Kidney (tissue), 13 donors: ENCODE measurements at regions not wholly inside any gene's neighbourhood (a gene's known extent, or its start where the extent isn't known, plus 50 kb on each side); places are given as distances from the start of the nearest gene placed in this dataset.
"Not testable (repeated sequence)": the region's sequence is repeated elsewhere in the genome, so short reads cannot be mapped to it uniquely, and the experiment has no call there.

Experiments used
- DNase-seq, 5 donors: peaks; one replicate each; pipeline ENCODE4 v3.0.0-alpha.2; 2013 to 2020
- FAIRE-seq: peaks from 2 replicates; lab custom pipeline; 2012; peaks lifted over from hg19 to GRCh38; lab: Jason Lieb, UNC
- H3K27ac ChIP-seq, 2 donors: one replicate each; pipeline ENCODE4 v1.7.0; 2013; ENCODE audit warnings: low read depth in 2 of 2, low read length in 2 of 2, inconsistent platforms in 1 of 2
- H3K27me3 ChIP-seq: one replicate; pipeline ENCODE4 v1.7.1; 2013; ENCODE audit warnings: low read length, inconsistent platforms; ENCODE audit not compliant: control insufficient read depth, insufficient read depth
- H3K36me3 ChIP-seq, 3 donors: one replicate each; pipeline versions ENCODE4 v1.7.0 to v1.7.1; 2013; ENCODE audit warnings: low read length in 3 of 3, control low read depth in 1 of 3, inconsistent platforms in 1 of 3; ENCODE audit not compliant: insufficient read depth in 3 of 3, control insufficient read depth in 2 of 3
- H3K4me1 ChIP-seq, 3 donors: one replicate each; pipeline versions ENCODE4 v1.7.0 to v1.7.1; 2013; ENCODE audit warnings: low read length in 3 of 3, inconsistent platforms in 1 of 3, low read depth in 1 of 3; ENCODE audit not compliant: control insufficient read depth in 2 of 3, insufficient read depth in 2 of 3
- H3K4me3 ChIP-seq, 3 donors: one replicate each; pipeline versions ENCODE4 v1.7.0 to v1.8.1; 2013; ENCODE audit warnings: low read length in 3 of 3, control low read depth in 1 of 3, inconsistent platforms in 1 of 3
- H3K9ac ChIP-seq, 3 donors: one replicate each; pipeline versions ENCODE4 v1.7.0 to v1.7.1; 2013; ENCODE audit warnings: low read length in 3 of 3, control low read depth in 1 of 3, inconsistent platforms in 1 of 3
- H3K9me3 ChIP-seq, 3 donors: one replicate each; pipeline versions ENCODE4 v1.7.0 to v1.7.1; 2013; ENCODE audit warnings: low read length in 3 of 3, control low read depth in 1 of 3, inconsistent platforms in 1 of 3; ENCODE audit not compliant: control insufficient read depth in 2 of 3, insufficient read depth in 1 of 3
- intact Hi-C: fragments of 100-400 bp; cut with DNase I; formaldehyde crosslinking; loops from one replicate; pipeline ENCODE4 v1.11.1; 2022
- TF ChIP-seq, protein P1 (sequence below): IDR thresholded peaks from 3 replicates; pipeline ENCODE4 v1.5.1; 2012; ENCODE audit warnings: mild to moderate bottlenecking, moderate library complexity, borderline replicate concordance; ENCODE audit not compliant: insufficient read depth; ENCODE audit errors: extremely low read depth
- donor health status: control.
- donor health status: control.
- donor health status: control.
- donor health status: control.
- donor health status: control.
- donor health status: DM: yes; HTN: yes; CAD: no.
- donor health status: Normal renal cell carcinoma (clear cell type).

GRCh38 chr18:78797499-78797898 lies 182.1 kb upstream of the SALL3 start:
- Histone ChIP-seq H3K9me3 (no peaks in the 10 kb centered on the region), H3K27ac (no peak overlapping the region), H3K4me1 (no peaks in the 10 kb centered on the region), H3K9ac (no peak overlapping the region), H3K27me3 (no peaks in the 10 kb centered on the region), H3K4me3 (no peak overlapping the region), H3K36me3 (no peaks in the 10 kb centered on the region)
- FAIRE-seq (no peak), DNase-seq (no peak)
- intact Hi-C loops, result no loop called here
- TF ChIP-seq, protein P1, sequence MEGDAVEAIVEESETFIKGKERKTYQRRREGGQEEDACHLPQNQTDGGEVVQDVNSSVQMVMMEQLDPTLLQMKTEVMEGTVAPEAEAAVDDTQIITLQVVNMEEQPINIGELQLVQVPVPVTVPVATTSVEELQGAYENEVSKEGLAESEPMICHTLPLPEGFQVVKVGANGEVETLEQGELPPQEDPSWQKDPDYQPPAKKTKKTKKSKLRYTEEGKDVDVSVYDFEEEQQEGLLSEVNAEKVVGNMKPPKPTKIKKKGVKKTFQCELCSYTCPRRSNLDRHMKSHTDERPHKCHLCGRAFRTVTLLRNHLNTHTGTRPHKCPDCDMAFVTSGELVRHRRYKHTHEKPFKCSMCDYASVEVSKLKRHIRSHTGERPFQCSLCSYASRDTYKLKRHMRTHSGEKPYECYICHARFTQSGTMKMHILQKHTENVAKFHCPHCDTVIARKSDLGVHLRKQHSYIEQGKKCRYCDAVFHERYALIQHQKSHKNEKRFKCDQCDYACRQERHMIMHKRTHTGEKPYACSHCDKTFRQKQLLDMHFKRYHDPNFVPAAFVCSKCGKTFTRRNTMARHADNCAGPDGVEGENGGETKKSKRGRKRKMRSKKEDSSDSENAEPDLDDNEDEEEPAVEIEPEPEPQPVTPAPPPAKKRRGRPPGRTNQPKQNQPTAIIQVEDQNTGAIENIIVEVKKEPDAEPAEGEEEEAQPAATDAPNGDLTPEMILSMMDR, result no peak

DNA sequence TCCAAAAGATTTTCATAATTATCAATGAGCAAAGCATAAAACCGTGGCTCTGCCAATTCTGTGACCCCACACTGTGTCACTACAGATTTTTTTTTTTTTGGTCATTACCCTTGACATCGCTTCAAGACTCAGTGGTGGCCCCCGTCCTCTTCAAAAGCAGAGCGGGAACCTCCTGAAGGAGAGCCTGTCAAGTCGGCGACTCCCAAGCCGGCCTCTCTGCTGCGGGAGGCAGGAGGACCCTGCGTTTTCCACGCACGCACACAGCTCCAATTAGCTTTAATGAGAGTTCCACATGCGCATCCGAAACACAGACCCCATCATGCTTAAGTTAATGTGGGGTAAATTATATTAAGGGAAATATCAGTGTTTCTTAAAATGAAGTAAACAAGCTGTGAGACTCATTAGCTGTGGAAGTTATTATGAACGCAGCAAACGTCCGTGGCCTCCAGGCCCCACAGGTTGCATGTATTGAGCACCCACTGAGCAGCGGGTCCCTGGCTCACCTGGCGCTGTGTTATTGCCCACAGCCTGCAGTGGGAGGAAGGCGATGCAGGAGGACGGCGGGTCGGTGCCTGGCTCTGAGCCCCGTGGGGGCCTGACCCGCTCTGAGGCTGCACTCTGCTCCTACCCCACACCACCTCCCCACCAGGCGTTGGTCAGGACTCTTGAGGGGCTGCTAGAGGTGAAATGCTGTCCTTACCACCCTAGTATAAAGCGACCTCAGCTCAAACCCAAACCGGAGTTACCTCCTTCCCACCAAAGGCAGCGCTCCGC lies 181.0 kb upstream of the SALL3 start:
- no peak for DNase-seq
- no peak for FAIRE-seq
- Histone ChIP-seq H3K9ac (no peak overlapping the region), H3K9me3 (no peaks in the 10 kb centered on the region), H3K4me3 (no peak overlapping the region), H3K4me1 (no peaks in the 10 kb centered on the region), H3K27ac (no peak overlapping the region), H3K27me3 (no peaks in the 10 kb centered on the region), H3K36me3 (no peaks in the 10 kb centered on the region)
- intact Hi-C loops, result no loop called here
- TF ChIP-seq, protein P1, result no peak

- H3K4me3 ChIP-seq, result no peak overlapping the region
- no peak overlapping the region for H3K27ac ChIP-seq
- no peaks in the 10 kb centered on the region for H3K27me3 ChIP-seq
- no peaks in the 10 kb centered on the region for H3K9me3 ChIP-seq
- DNase-seq (no peak), FAIRE-seq (no peak)
- intact Hi-C loops, result no loop called here
- no peaks in the 10 kb centered on the region for H3K36me3 ChIP-seq
- TF ChIP-seq, protein P1, result no peak
- H3K4me1 ChIP-seq, result no peaks in the 10 kb centered on the region
- no peak overlapping the region for H3K9ac ChIP-seq
Measured at GRCh38 chr18:78799382-78800089, 180.1 kb upstream of the SALL3 start.

- H3K27me3 ChIP-seq, intact Hi-C loops, H3K9ac ChIP-seq, DNase-seq, H3K4me1 ChIP-seq, FAIRE-seq, H3K9me3 ChIP-seq, H3K36me3 ChIP-seq, H3K27ac ChIP-seq, H3K4me3 ChIP-seq: not testable (repeated sequence)
Measured at GRCh38 chr18:78800102-78800851, 179.3 kb upstream of the SALL3 start.
